GM12891 (cell line): ENCODE measurements at regions not wholly inside any gene's neighbourhood (a gene's known extent, or its start where the extent isn't known, plus 50 kb on each side); places are given as distances from the start of the nearest gene placed in this dataset.

Experiments used
- PAX5 ChIP-seq: IDR thresholded peaks from 2 replicates; pipeline ENCODE4 v1.6.1; 2011; ENCODE audit warnings: low read length, moderate library complexity, mild to moderate bottlenecking; ENCODE audit not compliant: insufficient read depth, severe bottlenecking
- POLR2A ChIP-seq: IDR thresholded peaks from 2 replicates; pipeline ENCODE4 v1.6.1; 2011; ENCODE audit warnings: low read depth, low read length, control low read depth
- POLR2AphosphoS5 ChIP-seq: IDR thresholded peaks from 2 replicates; pipeline ENCODE4 v1.6.1; 2011; ENCODE audit warnings: low read depth, low read length, control low read depth
- SPI1 ChIP-seq: IDR thresholded peaks from 2 replicates; pipeline ENCODE4 v1.6.1; 2011; ENCODE audit warnings: low read depth, low read length, control low read depth
- TAF1 ChIP-seq: IDR thresholded peaks from 2 replicates; pipeline ENCODE4 v1.6.1; 2011; ENCODE audit warnings: low read depth, low read length, control low read depth

DNA sequence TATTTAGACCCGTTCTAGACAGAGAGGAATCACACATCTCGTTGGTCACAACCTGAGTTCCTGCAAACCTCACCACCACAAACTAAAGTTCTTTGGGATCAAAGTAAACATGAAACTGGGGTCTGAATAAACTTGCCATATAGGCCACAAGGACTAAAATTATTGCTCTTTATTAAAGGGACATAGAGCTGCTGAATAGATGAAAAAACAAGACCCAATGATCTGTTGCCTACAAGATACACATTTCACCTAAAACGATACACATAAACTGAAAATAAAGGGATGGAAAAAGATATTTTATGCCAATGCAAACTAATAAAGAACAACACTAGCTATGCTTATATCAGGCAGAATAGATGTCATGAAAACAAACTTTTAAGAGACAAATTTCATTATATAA, 623.0 kb downstream of the TBC1D32 start:
- TF ChIP-seq TAF1 (no peak), POLR2A (no peak), SPI1 (no peak), POLR2AphosphoS5 (no peak), PAX5 (no peak)
